Activated CD8-positive, alpha-beta T cell treated with anti-CD3 and anti-CD28 coated beads for 36 hours (primary cell): ENCODE measurements at regions not wholly inside any gene's neighbourhood (a gene's known extent, or its start where the extent isn't known, plus 50 kb on each side); places are given as distances from the start of the nearest gene placed in this dataset.

Experiments used
- ATAC-seq: fragments of 200-7000 bp; cut with Tn5 transposase; one replicate; pipeline ENCODE4 v1.10.0; 2021; ENCODE audit warnings: mild to moderate bottlenecking, moderate library complexity
- CTCF ChIA-PET: fragments of 350-600 bp; sonication (Branson Sonifier 250); formaldehyde crosslinking; loops from one replicate; lab custom pipeline; 2021; ENCODE audit warnings: antibody characterized with exemption; lab: Charles Lee
- POLR2A ChIA-PET: fragments of 350-600 bp; sonication (Branson Sonifier 250); formaldehyde crosslinking; loops from one replicate; lab custom pipeline; 2021; ENCODE audit warnings: antibody characterized with exemption; lab: Charles Lee
- DNase-seq: peaks from one replicate; pipeline ENCODE4 v3.0.0-alpha.2; 2020
- H3K27ac Mint-ChIP-seq: one replicate; pipeline ENCODE4 v1.8.0; 2021; ENCODE audit warnings: mild to moderate bottlenecking, mixed read lengths
- H3K27me3 Mint-ChIP-seq: one replicate; pipeline ENCODE4 v1.8.0; 2021; ENCODE audit warnings: mixed read lengths
- H3K36me3 Mint-ChIP-seq: one replicate; pipeline ENCODE4 v1.8.0; 2021; ENCODE audit warnings: low read depth, mixed read lengths
- H3K4me1 Mint-ChIP-seq: one replicate; pipeline ENCODE4 v1.8.0; 2021; ENCODE audit warnings: low read depth, mixed read lengths
- H3K4me3 Mint-ChIP-seq: one replicate; pipeline ENCODE4 v1.8.0; 2021; ENCODE audit warnings: mild to moderate bottlenecking, moderate library complexity, mixed read lengths
- H3K9me3 Mint-ChIP-seq: one replicate; pipeline ENCODE4 v1.8.0; 2021; ENCODE audit warnings: mixed read lengths
- intact Hi-C: fragments of 100-400 bp; cut with micrococcal nuclease; formaldehyde crosslinking; loops from one replicate; pipeline ENCODE4 v1.10.0; 2022
- TF ChIP-seq, protein P1 (sequence below): fragments of 200-600 bp; IDR thresholded peaks from one replicate; pipeline ENCODE4 v1.8.0; 2022; ENCODE audit warnings: antibody characterized with exemption, mild to moderate bottlenecking

DNA sequence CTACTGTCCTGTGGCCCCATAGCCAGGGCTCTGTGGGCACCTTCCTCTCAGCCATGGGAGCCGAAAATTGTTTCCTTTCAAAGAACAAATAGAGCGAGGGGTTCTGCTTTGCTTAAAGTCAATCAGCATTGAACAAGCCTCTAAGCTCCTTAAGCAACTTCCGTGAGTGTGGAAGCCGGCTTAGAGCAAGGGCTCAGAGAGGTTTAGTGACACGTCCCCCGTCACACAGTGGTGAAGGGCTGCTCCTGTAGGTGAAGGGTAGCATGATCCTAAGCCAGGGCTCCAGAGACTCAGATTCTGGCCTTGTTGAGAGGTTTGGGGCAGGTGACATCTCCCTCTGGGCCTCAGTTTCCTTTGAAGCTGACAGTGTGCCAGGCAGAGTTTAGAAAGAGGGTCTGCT, 94.0 kb upstream of the WNT4 start:
- Mint-ChIP-seq H3K4me3 (no peak overlapping the region), H3K9me3 (no peaks in the 10 kb centered on the region), H3K4me1 (no peaks in the 10 kb centered on the region), H3K36me3 (no peaks in the 10 kb centered on the region), H3K27me3 (peaks cover 2% of the 10 kb centered on the region), H3K27ac (no peak overlapping the region)
- intact Hi-C loops = no loop called here
- ChIA-PET CTCF (no interaction called here), POLR2A (no interaction called here)
- ATAC-seq (no peak), DNase-seq (no peak)
- TF ChIP-seq, protein P1, sequence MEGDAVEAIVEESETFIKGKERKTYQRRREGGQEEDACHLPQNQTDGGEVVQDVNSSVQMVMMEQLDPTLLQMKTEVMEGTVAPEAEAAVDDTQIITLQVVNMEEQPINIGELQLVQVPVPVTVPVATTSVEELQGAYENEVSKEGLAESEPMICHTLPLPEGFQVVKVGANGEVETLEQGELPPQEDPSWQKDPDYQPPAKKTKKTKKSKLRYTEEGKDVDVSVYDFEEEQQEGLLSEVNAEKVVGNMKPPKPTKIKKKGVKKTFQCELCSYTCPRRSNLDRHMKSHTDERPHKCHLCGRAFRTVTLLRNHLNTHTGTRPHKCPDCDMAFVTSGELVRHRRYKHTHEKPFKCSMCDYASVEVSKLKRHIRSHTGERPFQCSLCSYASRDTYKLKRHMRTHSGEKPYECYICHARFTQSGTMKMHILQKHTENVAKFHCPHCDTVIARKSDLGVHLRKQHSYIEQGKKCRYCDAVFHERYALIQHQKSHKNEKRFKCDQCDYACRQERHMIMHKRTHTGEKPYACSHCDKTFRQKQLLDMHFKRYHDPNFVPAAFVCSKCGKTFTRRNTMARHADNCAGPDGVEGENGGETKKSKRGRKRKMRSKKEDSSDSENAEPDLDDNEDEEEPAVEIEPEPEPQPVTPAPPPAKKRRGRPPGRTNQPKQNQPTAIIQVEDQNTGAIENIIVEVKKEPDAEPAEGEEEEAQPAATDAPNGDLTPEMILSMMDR = no peak

DNA sequence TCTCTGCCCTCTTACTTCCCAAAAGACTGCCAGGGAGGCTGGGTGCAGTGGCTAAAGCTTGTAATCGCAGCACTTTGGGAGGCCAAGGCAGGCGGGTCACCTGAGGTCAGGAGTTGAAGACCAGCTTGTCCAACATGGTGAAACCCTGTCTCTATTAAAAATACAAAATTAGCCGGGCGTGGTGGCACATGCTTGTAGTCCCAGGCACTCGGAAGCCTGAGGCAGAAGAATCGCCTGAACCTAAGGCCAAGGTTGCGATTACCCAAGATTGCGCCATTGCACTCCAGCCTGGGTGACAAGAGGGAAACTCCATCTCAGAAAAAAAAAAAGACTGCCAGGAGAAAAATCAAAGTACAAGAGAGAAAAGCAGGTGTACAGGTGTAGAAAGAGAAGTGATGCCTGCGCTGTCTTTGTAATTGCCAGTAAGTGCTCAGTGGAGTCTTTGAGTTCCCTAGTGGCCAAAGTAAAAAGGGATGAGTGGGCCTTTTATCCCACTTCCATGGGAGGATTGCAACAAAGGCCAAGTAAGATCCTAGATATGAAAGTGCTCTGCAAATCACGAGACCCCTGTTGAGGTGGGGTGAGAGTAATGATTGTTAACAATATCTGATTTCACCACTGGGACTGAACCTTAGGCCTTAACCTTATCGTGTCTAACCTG, 94.7 kb upstream of the WNT4 start:
- Mint-ChIP-seq H3K27me3 (peaks cover 2% of the 10 kb centered on the region), H3K36me3 (no peaks in the 10 kb centered on the region), H3K27ac (no peak overlapping the region), H3K4me1 (no peaks in the 10 kb centered on the region), H3K4me3 (no peak overlapping the region), H3K9me3 (no peaks in the 10 kb centered on the region)
- intact Hi-C loops = no loop called here
- ChIA-PET POLR2A (no interaction called here), CTCF (no interaction called here)
- ATAC-seq (no peak), DNase-seq (no peak)
- TF ChIP-seq, protein P1 = no peak

DNA sequence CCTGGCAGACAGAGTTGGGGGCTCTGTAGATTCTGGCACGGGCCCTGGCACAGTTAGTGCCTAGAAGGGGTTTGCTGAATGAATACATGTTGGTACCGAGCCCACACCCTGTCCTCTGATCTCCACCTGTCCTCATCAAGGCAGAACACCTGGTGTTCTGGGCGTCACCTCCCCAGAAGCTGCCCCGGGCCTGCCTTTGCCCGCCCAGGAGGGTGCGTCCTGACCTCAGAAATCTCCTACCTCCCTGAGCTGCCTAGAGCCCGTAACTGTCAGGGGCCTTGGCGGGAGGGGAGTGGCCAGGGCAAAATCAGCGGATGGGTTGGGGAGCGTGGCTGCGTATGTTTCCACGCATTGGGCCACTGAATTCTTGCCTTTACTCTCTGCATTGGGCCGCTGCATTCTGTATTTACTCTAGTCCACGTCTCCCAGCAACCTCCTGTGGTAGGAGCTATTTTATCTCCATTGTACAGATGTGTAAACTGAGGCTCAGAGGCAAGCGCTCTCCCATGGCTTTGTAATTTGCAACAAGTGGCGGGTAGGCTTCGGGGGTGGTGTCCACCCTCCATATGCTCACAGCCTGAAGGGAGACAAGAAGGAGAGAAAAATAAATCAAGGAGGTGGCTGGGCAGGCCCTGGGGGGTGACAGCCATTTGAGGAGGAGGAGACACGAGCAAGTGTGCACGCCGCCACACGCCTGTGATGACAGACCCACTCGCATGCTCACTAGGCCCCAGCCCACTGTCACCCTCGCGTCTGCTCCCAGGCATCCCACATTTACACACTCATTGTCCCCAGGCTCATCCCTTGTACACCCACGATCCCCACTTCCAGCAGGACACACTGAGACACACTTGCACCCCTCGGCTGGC, 95.7 kb upstream of the WNT4 start:
- H3K27ac Mint-ChIP-seq = no peak overlapping the region
- DNase-seq (no peak), ATAC-seq (no peak)
- no peaks in the 10 kb centered on the region for H3K4me1 Mint-ChIP-seq
- no peaks in the 10 kb centered on the region for H3K9me3 Mint-ChIP-seq
- H3K4me3 Mint-ChIP-seq = no peak overlapping the region
- peaks cover 2% of the 10 kb centered on the region for H3K27me3 Mint-ChIP-seq
- H3K36me3 Mint-ChIP-seq = no peaks in the 10 kb centered on the region
- intact Hi-C loops = no loop called here
- ChIA-PET POLR2A (no interaction called here), CTCF (no interaction called here)
- TF ChIP-seq, protein P1 = no peak

DNA sequence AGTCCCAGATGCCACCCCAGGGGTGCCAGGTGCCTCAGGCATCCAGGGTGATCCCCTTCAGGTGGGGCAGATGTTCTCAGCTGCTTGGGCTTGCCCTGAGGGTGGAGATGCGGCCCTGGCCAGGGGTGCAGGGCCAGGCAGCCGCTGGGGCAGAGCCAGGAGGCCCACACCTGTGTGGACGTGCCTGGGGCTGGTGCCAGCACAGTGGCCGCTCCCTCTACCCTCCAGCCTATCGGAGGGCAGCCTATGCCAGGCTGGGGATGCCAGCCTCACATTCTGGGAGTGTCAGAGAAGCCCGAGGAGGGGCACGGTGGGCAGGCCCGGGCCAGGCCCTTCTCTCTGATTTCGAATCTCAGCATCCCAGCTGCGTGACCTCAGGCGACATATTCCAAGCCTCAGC, 96.5 kb upstream of the WNT4 start:
- Mint-ChIP-seq H3K27me3 (peaks cover 2% of the 10 kb centered on the region), H3K4me3 (no peak overlapping the region), H3K4me1 (no peaks in the 10 kb centered on the region), H3K36me3 (no peaks in the 10 kb centered on the region), H3K9me3 (no peaks in the 10 kb centered on the region), H3K27ac (no peak overlapping the region)
- ATAC-seq (no peak), DNase-seq (no peak)
- TF ChIP-seq, protein P1 = no peak
- ChIA-PET POLR2A (no interaction called here), CTCF (no interaction called here)
- intact Hi-C loops = no loop called here

DNA sequence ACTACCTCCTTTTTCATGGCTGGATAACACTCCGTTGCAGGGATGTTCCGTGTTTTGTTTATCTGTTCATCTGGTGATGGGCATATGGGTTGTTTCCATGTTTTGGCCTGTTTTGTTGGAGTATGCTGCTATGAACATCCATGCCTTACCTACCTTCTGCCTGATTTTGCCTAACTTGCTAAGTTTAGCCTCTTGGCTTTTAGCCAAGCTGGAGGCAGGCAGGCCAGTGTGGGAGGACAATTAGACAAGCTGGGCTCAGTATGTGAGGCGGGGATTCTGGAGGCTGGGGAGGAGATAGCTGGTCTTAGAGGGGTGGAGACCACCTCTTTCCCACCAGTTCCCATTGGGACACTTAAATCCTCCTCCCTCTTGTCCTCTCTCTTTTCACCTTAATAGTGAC, 98.4 kb upstream of the WNT4 start:
- ChIA-PET CTCF (interaction anchor here (1.0 kb wide), 1 partner anchor 76 kb away, joined by 3 read pairs; no protein-coding TSS in a partner anchor), POLR2A (no interaction called here)
- no peak for ATAC-seq
- Mint-ChIP-seq H3K4me3 (no peak overlapping the region), H3K27ac (no peak overlapping the region), H3K36me3 (no peaks in the 10 kb centered on the region), H3K27me3 (peaks cover 2% of the 10 kb centered on the region), H3K4me1 (no peaks in the 10 kb centered on the region), H3K9me3 (no peaks in the 10 kb centered on the region)
- no peak for DNase-seq
- intact Hi-C loops = no loop called here
- TF ChIP-seq, protein P1 = no peak
